ENCODE measurements at regions not wholly inside any gene's neighbourhood (a gene's known extent, or its start where the extent isn't known, plus 50 kb on each side); places are given as distances from the start of the nearest gene placed in this dataset.

GRCh38 chr5:133786420-133786819 lies 174.1 kb upstream of the FSTL4 start:
- TF ChIP-seq POLR2A (IDR thresholded peaks at IDR 0.05; ENCODE audit: low read depth) (no peak), EP300 (IDR thresholded peaks at IDR 0.05) (no peak), POLR2AphosphoS5 (IDR thresholded peaks at IDR 0.05) (no peak)
- TF ChIP-seq, protein P1, sequence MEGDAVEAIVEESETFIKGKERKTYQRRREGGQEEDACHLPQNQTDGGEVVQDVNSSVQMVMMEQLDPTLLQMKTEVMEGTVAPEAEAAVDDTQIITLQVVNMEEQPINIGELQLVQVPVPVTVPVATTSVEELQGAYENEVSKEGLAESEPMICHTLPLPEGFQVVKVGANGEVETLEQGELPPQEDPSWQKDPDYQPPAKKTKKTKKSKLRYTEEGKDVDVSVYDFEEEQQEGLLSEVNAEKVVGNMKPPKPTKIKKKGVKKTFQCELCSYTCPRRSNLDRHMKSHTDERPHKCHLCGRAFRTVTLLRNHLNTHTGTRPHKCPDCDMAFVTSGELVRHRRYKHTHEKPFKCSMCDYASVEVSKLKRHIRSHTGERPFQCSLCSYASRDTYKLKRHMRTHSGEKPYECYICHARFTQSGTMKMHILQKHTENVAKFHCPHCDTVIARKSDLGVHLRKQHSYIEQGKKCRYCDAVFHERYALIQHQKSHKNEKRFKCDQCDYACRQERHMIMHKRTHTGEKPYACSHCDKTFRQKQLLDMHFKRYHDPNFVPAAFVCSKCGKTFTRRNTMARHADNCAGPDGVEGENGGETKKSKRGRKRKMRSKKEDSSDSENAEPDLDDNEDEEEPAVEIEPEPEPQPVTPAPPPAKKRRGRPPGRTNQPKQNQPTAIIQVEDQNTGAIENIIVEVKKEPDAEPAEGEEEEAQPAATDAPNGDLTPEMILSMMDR (IDR thresholded peaks at IDR 0.05) = no peak
- Histone ChIP-seq H3K27me3 (no peaks in the 10 kb centered on the region), H3K4me3 (no peak overlapping the region), H3K4me1 (no peaks in the 10 kb centered on the region), H3K36me3 (no peaks in the 10 kb centered on the region), H3K9me3 (no peaks in the 10 kb centered on the region), H3K27ac (replicated peaks in 1 of 4) (no peak overlapping the region)
- intact Hi-C loops (cut with DNase I) = no loop called here
- DNase-seq (ENCODE audit: extremely low spot score) = no peak
- WGBS = 62% methylated on average over 4 of the region's 4 CpGs

- no peaks in the 10 kb centered on the region for H3K27me3 ChIP-seq
- H3K4me3 ChIP-seq = no peak overlapping the region
- no peak for TF ChIP-seq POLR2AphosphoS5 (IDR thresholded peaks at IDR 0.05)
- TF ChIP-seq, protein P1 (IDR thresholded peaks at IDR 0.05) = no peak
- TF ChIP-seq POLR2A (IDR thresholded peaks at IDR 0.05; ENCODE audit: low read depth) = no peak
- no peak for TF ChIP-seq EP300 (IDR thresholded peaks at IDR 0.05)
- intact Hi-C loops (cut with DNase I) = no loop called here
- no peaks in the 10 kb centered on the region for H3K4me1 ChIP-seq
- no peaks in the 10 kb centered on the region for H3K36me3 ChIP-seq
- no peak for DNase-seq (ENCODE audit: extremely low spot score)
- 63% methylated on average over 3 of the region's 3 CpGs for WGBS
- no peak overlapping the region for H3K27ac ChIP-seq (replicated peaks in 1 of 4)
- no peaks in the 10 kb centered on the region for H3K9me3 ChIP-seq
These were observed 172.8 kb upstream of the FSTL4 start for GRCh38 chr5:133785182-133785581.

DNA sequence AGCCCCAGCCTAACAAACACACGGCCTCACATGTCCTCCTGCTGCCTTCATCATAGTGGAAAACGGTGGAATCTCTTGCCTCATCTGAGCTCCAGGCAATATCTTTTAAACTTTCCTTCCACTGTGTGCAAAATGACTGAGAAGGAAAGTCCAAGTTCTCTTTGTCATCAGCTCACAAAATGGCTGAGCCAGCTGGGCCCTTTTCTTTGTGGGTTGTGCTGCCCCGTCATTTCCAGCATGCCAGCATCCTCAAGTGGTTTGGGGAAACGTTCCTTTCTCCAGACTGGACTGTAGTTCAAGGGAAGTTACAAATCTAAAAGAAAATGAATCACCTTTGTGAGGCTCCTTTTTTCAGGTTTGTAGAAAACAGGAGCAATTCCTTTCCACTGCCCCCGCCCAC lies 171.1 kb upstream of the FSTL4 start:
- no peaks in the 10 kb centered on the region for H3K4me1 ChIP-seq
- H3K4me3 ChIP-seq = no peak overlapping the region
- TF ChIP-seq, protein P1 (IDR thresholded peaks at IDR 0.05) = no peak
- TF ChIP-seq POLR2AphosphoS5 (IDR thresholded peaks at IDR 0.05) (no peak), EP300 (IDR thresholded peaks at IDR 0.05) (no peak), POLR2A (IDR thresholded peaks at IDR 0.05; ENCODE audit: low read depth) (no peak)
- no peak overlapping the region for H3K27ac ChIP-seq (replicated peaks in 1 of 4)
- H3K27me3 ChIP-seq = no peaks in the 10 kb centered on the region
- no peak for DNase-seq (ENCODE audit: extremely low spot score)
- H3K9me3 ChIP-seq = no peaks in the 10 kb centered on the region
- H3K36me3 ChIP-seq = no peaks in the 10 kb centered on the region
- intact Hi-C loops (cut with DNase I) = no loop called here
- 79% methylated on average over 5 of the region's 5 CpGs for WGBS

DNA sequence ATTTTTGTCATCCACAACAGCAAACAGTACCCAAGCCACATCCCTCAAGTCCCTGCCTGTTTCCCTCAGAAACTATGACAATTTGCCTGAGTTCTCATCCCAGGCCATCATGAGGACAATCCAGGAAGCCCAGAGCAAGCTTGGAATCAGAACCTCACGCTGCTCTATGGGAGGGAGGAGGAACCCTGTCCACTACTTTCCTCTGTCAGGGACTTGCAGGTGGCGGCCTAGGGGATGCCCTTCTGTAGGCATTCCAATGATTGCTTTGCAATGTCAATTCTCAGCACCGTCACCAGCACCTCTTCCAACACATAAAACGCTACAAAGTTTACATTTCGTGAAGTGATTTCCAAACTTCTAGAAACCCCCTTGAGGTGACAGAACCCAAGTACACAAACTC lies 170.4 kb upstream of the FSTL4 start:
- Histone ChIP-seq H3K27me3 (no peaks in the 10 kb centered on the region), H3K27ac (replicated peaks in 1 of 4) (no peak overlapping the region), H3K4me3 (no peak overlapping the region), H3K9me3 (no peaks in the 10 kb centered on the region), H3K4me1 (no peaks in the 10 kb centered on the region), H3K36me3 (no peaks in the 10 kb centered on the region)
- no peak for TF ChIP-seq EP300 (IDR thresholded peaks at IDR 0.05)
- TF ChIP-seq POLR2AphosphoS5 (IDR thresholded peaks at IDR 0.05) = no peak
- no peak for TF ChIP-seq POLR2A (IDR thresholded peaks at IDR 0.05; ENCODE audit: low read depth)
- TF ChIP-seq, protein P1 (IDR thresholded peaks at IDR 0.05) = no peak
- DNase-seq (ENCODE audit: extremely low spot score) = no peak
- WGBS = 82% methylated on average over 5 of the region's 5 CpGs
- intact Hi-C loops (cut with DNase I) = no loop called here

DNA sequence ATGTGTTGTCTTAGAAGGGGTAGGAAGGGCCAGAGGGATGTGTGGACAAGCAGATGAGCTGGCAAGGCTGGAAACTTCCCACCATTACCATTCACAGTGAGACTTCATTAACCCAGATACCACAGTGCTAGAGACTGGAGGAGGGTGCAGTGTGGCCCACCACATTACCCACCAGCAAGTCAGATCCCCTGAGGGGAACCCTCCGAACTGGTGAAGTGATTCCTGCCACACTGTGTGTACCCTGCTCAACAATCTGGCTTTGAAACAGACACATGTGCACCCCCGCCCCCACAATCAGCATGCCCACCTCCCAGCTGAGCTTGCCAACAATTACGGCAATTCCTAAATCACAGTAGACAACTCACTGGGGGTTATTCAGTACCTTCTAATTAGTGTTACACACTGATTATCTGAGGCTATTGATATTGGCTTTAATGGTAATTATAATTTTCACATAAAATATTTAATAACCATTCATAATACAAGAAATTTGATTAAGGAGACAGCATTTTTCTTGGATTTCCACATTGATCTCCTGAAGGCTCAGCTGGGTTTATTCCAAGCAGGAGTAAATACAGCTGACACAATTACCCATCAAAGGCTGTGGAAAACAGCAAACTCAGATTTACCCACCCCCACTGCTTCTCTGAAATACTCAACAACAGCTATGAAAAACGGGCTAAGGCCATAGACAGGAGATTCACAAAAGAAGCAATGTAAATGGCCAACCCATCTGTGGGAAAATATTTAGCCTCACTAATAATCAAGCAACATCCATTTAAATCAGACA lies 169.3 kb upstream of the FSTL4 start:
- DNase-seq (ENCODE audit: extremely low spot score) = no peak
- no peaks in the 10 kb centered on the region for H3K4me1 ChIP-seq
- H3K27ac ChIP-seq (replicated peaks in 1 of 4) = no peak overlapping the region
- intact Hi-C loops (cut with DNase I) = no loop called here
- TF ChIP-seq, protein P1 (IDR thresholded peaks at IDR 0.05) = no peak
- no peak for TF ChIP-seq POLR2A (IDR thresholded peaks at IDR 0.05; ENCODE audit: low read depth)
- no peak for TF ChIP-seq EP300 (IDR thresholded peaks at IDR 0.05)
- no peak for TF ChIP-seq POLR2AphosphoS5 (IDR thresholded peaks at IDR 0.05)
- no peaks in the 10 kb centered on the region for H3K9me3 ChIP-seq
- no peak overlapping the region for H3K4me3 ChIP-seq
- H3K36me3 ChIP-seq = no peaks in the 10 kb centered on the region
- no peaks in the 10 kb centered on the region for H3K27me3 ChIP-seq
- 91% methylated on average over 3 of the region's 4 CpGs for WGBS
